ENCODE measurements at regions not wholly inside any gene's neighbourhood (a gene's known extent, or its start where the extent isn't known, plus 50 kb on each side); places are given as distances from the start of the nearest gene placed in this dataset.

GRCh38 chr18:67285583-67285982 lies 230.9 kb downstream of the DSEL start:
- Histone ChIP-seq H3K36me3 (no peaks in the 10 kb centered on the region), H3K9me3 (no peaks in the 10 kb centered on the region), H3K27me3 (replicated peaks; ENCODE audit: insufficient read depth) (no peaks in the 10 kb centered on the region), H3K27ac (no peak overlapping the region), H3K4me1 (ENCODE audit: control insufficient read depth in 1 of 2, low read depth in 2 of 2) (peaks cover 5 to 12% of the 10 kb centered on the region in 2 donors), H3K4me3 (no peak overlapping the region)
- DNase-seq (ENCODE audit: low spot score): no peak
- TF ChIP-seq CTCF (IDR thresholded peaks at IDR 0.05): no peak
- no peak for ATAC-seq (ENCODE audit: insufficient number of reproducible peaks, low FRiP score, low read depth)

GRCh38 chr18:67282796-67283195 lies 233.7 kb downstream of the DSEL start:
- ATAC-seq (ENCODE audit: insufficient number of reproducible peaks, low FRiP score, low read depth): no peak
- Histone ChIP-seq H3K9me3 (no peaks in the 10 kb centered on the region), H3K4me3 (no peak overlapping the region), H3K4me1 (ENCODE audit: control insufficient read depth in 1 of 2, low read depth in 2 of 2) (peaks cover 5 to 12% of the 10 kb centered on the region in 2 donors), H3K27ac (no peak overlapping the region), H3K27me3 (replicated peaks; ENCODE audit: insufficient read depth) (no peaks in the 10 kb centered on the region), H3K36me3 (no peaks in the 10 kb centered on the region)
- no peak for TF ChIP-seq CTCF (IDR thresholded peaks at IDR 0.05)
- no peak for DNase-seq (ENCODE audit: low spot score)

GRCh38 chr18:67281746-67282145 lies 234.8 kb downstream of the DSEL start:
- Histone ChIP-seq H3K36me3 (no peaks in the 10 kb centered on the region), H3K4me1 (ENCODE audit: control insufficient read depth in 1 of 2, low read depth in 2 of 2) (peaks cover 5 to 12% of the 10 kb centered on the region in 2 donors), H3K9me3 (no peaks in the 10 kb centered on the region), H3K27ac (no peak overlapping the region), H3K27me3 (replicated peaks; ENCODE audit: insufficient read depth) (no peaks in the 10 kb centered on the region), H3K4me3 (no peak overlapping the region)
- TF ChIP-seq CTCF (IDR thresholded peaks at IDR 0.05): no peak
- DNase-seq (ENCODE audit: low spot score): no peak
- ATAC-seq (ENCODE audit: insufficient number of reproducible peaks, low FRiP score, low read depth): no peak

- Histone ChIP-seq H3K27me3 (replicated peaks; ENCODE audit: insufficient read depth) (no peaks in the 10 kb centered on the region), H3K4me3 (no peak overlapping the region), H3K27ac (no peak overlapping the region), H3K9me3 (no peaks in the 10 kb centered on the region), H3K4me1 (ENCODE audit: control insufficient read depth in 1 of 2, low read depth in 2 of 2) (peaks cover 5 to 12% of the 10 kb centered on the region in 2 donors), H3K36me3 (no peaks in the 10 kb centered on the region)
- ATAC-seq (ENCODE audit: insufficient number of reproducible peaks, low FRiP score, low read depth) (no peak), DNase-seq (ENCODE audit: low spot score) (no peak)
- no peak for TF ChIP-seq CTCF (IDR thresholded peaks at IDR 0.05)
Observed at GRCh38 chr18:67280486-67281242, 235.9 kb downstream of the DSEL start.

- ATAC-seq (ENCODE audit: insufficient number of reproducible peaks, low FRiP score, low read depth) (no peak), DNase-seq (ENCODE audit: low spot score) (no peak)
- no peak for TF ChIP-seq CTCF (IDR thresholded peaks at IDR 0.05)
- Histone ChIP-seq H3K27me3 (replicated peaks; ENCODE audit: insufficient read depth) (no peaks in the 10 kb centered on the region), H3K4me3 (no peak overlapping the region), H3K36me3 (no peaks in the 10 kb centered on the region), H3K4me1 (ENCODE audit: control insufficient read depth in 1 of 2, low read depth in 2 of 2) (peaks cover 5 to 12% of the 10 kb centered on the region in 2 donors), H3K9me3 (no peaks in the 10 kb centered on the region), H3K27ac (no peak overlapping the region)
Observed at GRCh38 chr18:67279988-67280387, 236.5 kb downstream of the DSEL start.

All from thoracic aorta (tissue), 2 donors.